ENCODE measurements at regions not wholly inside any gene's neighbourhood (a gene's known extent, or its start where the extent isn't known, plus 50 kb on each side); places are given as distances from the start of the nearest gene placed in this dataset.

- H3K4me1 ChIP-seq (ENCODE audit: control insufficient read depth, extremely low read depth, insufficient read depth, low read length) = no peaks in the 10 kb centered on the region
- dilution Hi-C loops (cut with MboI; ENCODE audit: extremely low pct_ligation_motif_present, low sequenced_read_pairs) = no loop called here
- FAIRE-seq = no peak
These were observed 243.6 kb upstream of the RIMS1 start for GRCh38 chr6:71642793-71643192.

More at GRCh38 chr6:71642793-71643192, 243.6 kb upstream of the RIMS1 start:
- no TSS peak for BruUV-seq (replicated peaks)
- DNase-seq (ENCODE audit: low read depth, low spot score) = no peak
- CTCF ChIA-PET = no interaction called here
- intact Hi-C loops (cut with micrococcal nuclease) = no loop called here
- H3K9me1 ChIP-seq (replicated peaks; ENCODE audit: control insufficient read depth, extremely low read depth, insufficient read depth, low read length) = no peaks in the 10 kb centered on the region
- H3K27me3 ChIP-seq (ENCODE audit: control insufficient read depth in 2 of 2, insufficient read depth in 2 of 2, low read length in 2 of 2) = no peaks in the 10 kb centered on the region
- no peaks in the 10 kb centered on the region for H3K9me3 ChIP-seq (replicated peaks; ENCODE audit: control insufficient read depth, insufficient read depth, low read length)
- no peak overlapping the region for H3K27ac ChIP-seq (ENCODE audit: insufficient read depth, low read depth, low read length)
- no peak overlapping the region for H3K9ac ChIP-seq (replicated peaks; ENCODE audit: extremely low read depth, insufficient read depth, low read length)
- POLR2A ChIA-PET = no interaction called here
- no peaks in the 10 kb centered on the region for H3K36me3 ChIP-seq (ENCODE audit: control insufficient read depth in 2 of 2, extremely low read depth in 1 of 2, insufficient read depth in 2 of 2, low read length in 2 of 2)
- H3K4me2 ChIP-seq (ENCODE audit: insufficient read depth, low read length) = no peak overlapping the region
- TF ChIP-seq MYC (IDR thresholded peaks at IDR 0.05; ENCODE audit: low read depth, low read length) (no peak), JUN (IDR thresholded peaks at IDR 0.05; ENCODE audit: borderline replicate concordance, insufficient read depth, insufficient read length, low read depth) (no peak), POLR2AphosphoS5 (IDR thresholded peaks at IDR 0.05; ENCODE audit: insufficient read depth, low read depth, low read length) (no peak), GATA2 (IDR thresholded peaks at IDR 0.05; ENCODE audit: insufficient read depth, insufficient read length, low read depth, low read length) (no peak), MAX (IDR thresholded peaks at IDR 0.05; ENCODE audit: insufficient read depth, insufficient read length) (no peak), EZH2 (IDR thresholded peaks at IDR 0.05; ENCODE audit: borderline replicate concordance, low read depth, low read length, severe bottlenecking) (no peak), CTCF (IDR thresholded peaks at IDR 0.05; ENCODE audit: extremely low read depth in 1 of 2, insufficient read depth in 1 of 2, low read depth in 1 of 2, low read length in 2 of 2) (no peak), FOS (IDR thresholded peaks at IDR 0.05; ENCODE audit: borderline replicate concordance, insufficient read depth, low read length) (no peak), POLR2A (IDR thresholded peaks at IDR 0.05; ENCODE audit: low read depth, low read length) (no peak)
- H2AFZ ChIP-seq (ENCODE audit: low read depth, low read length) = no peak overlapping the region
- no peaks in the 10 kb centered on the region for H3K79me2 ChIP-seq (ENCODE audit: control insufficient read depth, insufficient read depth, low read length)
- no peaks in the 10 kb centered on the region for H4K20me1 ChIP-seq (replicated peaks; ENCODE audit: control insufficient read depth, extremely low read depth, insufficient read depth, low read length)
- H3K4me3 ChIP-seq (replicated peaks in 1 of 3; ENCODE audit: insufficient read depth in 1 of 3, low read depth in 1 of 3, low read length in 3 of 3) = no peak overlapping the region
